GM06990 (cell line): ENCODE measurements at regions not wholly inside any gene's neighbourhood (a gene's known extent, or its start where the extent isn't known, plus 50 kb on each side); places are given as distances from the start of the nearest gene placed in this dataset.
A peak's percentile ranks its signal among the peaks of the same experiment; 100 is the strongest.
"Not testable (repeated sequence)": the region's sequence is repeated elsewhere in the genome, so short reads cannot be mapped to it uniquely, and the experiment has no call there.

Experiments
- DNase-seq: peaks from one replicate; pipeline ENCODE4 v3.0.0-alpha.2; 2011; ENCODE audit not compliant: insufficient read length; ENCODE audit errors: extremely low read depth
- H3K27me3 ChIP-seq: replicated peaks from 2 replicates; pipeline ENCODE4 v1.6.0; 2011; ENCODE audit warnings: low read length; ENCODE audit not compliant: control insufficient read depth, insufficient read depth
- H3K36me3 ChIP-seq: 2 replicates; pipeline ENCODE4 v1.5.1; 2011; ENCODE audit warnings: low read length; ENCODE audit not compliant: control insufficient read depth, insufficient read depth
- H3K4me3 ChIP-seq: replicated peaks from 2 replicates; pipeline ENCODE4 v1.5.1; 2011; ENCODE audit warnings: low read depth, mild to moderate bottlenecking, control low read depth, low read length
- TF ChIP-seq, protein P1 (sequence below): IDR thresholded peaks from 2 replicates; pipeline ENCODE4 v1.5.1; 2011; ENCODE audit warnings: low read length, control low read depth, mild to moderate bottlenecking, inconsistent platforms; ENCODE audit not compliant: insufficient read depth, poor library complexity, severe bottlenecking

DNA sequence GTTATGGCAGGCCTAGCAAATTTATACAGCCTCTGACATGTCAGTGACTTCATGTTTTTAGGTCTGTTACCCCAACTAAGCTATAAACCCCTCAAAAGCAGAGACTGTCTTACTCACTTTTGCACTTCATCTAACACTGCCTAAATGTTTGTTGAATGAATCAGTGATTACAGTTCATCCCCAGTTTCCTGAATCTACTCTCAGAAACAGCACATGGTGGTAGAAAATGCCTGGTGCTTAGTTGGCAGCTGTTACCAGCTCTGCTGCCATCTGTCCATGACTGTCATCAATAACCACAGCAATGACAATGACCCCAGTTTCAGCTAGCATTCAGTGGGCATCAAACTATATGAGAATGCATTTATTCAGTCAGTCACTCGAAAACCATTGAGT, 110.5 kb upstream of the SERBP1 start:
- TF ChIP-seq, protein P1, sequence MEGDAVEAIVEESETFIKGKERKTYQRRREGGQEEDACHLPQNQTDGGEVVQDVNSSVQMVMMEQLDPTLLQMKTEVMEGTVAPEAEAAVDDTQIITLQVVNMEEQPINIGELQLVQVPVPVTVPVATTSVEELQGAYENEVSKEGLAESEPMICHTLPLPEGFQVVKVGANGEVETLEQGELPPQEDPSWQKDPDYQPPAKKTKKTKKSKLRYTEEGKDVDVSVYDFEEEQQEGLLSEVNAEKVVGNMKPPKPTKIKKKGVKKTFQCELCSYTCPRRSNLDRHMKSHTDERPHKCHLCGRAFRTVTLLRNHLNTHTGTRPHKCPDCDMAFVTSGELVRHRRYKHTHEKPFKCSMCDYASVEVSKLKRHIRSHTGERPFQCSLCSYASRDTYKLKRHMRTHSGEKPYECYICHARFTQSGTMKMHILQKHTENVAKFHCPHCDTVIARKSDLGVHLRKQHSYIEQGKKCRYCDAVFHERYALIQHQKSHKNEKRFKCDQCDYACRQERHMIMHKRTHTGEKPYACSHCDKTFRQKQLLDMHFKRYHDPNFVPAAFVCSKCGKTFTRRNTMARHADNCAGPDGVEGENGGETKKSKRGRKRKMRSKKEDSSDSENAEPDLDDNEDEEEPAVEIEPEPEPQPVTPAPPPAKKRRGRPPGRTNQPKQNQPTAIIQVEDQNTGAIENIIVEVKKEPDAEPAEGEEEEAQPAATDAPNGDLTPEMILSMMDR: no peak
- Histone ChIP-seq H3K27me3 (no peaks in the 10 kb centered on the region; the same call in 1 of the 2 replicates), H3K36me3 (no peaks in the 10 kb centered on the region), H3K4me3 (no peak overlapping the region)
- no peak for DNase-seq

DNA sequence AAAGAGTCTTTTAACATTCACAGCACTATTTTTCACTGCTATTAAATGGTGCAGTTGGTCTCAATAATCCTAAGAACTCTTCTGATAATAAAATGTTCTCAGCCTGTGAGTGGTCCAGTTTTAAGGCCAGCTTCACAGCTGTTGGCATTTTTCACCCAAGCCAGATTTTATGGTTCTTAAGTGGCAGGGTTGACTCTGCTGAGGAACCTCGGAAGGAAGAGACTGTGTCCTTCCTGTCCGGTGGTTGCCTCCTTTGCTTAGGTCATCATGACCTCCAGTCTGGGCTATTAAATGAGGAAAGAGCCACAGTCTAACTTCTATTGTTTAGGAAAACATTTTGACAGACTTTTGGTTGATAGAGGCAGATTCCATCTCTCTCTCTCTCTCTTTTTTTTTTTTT, 112.5 kb upstream of the SERBP1 start:
- TF ChIP-seq, protein P1: no peak
- Histone ChIP-seq H3K4me3 (no peak overlapping the region), H3K36me3 (no peaks in the 10 kb centered on the region), H3K27me3 (no peaks in the 10 kb centered on the region)
- DNase-seq: no peak

DNA sequence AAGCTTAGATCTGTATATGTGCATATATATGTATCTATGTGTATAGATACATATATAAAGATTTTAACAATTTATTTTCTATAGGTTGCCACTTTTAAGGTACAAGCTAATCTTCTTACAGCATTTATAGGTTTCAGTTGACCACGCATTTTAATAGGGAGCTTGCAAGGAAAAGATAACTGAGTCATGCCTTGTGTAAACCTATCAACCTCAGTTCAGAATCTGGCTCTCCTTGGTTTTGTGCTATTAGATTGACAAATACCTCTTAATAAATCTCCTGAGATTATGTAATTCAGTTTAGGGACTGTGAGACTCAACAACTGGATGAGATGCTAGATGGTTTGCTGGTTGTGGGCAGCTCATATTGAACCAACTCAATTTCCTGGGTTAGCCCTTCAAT, 114.7 kb upstream of the SERBP1 start:
- no peaks in the 10 kb centered on the region for H3K27me3 ChIP-seq
- TF ChIP-seq, protein P1: no peak
- DNase-seq: no peak
- H3K36me3 ChIP-seq: no peaks in the 10 kb centered on the region
- H3K4me3 ChIP-seq: no peak overlapping the region

DNA sequence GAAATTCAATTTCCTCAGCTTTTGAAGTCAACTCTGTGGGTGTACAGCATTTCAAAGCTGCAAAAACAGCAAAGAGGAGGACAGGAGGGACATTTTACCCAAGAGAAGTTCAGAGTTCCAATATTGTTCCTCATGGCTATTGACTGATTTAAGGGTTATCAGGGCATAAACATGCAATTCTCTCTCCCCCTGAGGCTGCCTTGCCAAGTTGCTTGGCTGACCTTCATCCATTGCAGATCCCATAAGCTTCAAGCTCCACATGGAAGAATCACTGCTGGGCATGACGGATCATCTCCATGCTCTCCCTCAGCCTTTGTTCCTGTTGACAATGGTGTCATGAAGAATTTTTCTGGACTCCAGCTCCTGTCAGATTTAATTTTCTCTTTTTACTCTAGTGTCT, 115.2 kb upstream of the SERBP1 start:
- H3K4me3 ChIP-seq: no peak overlapping the region
- H3K27me3 ChIP-seq: no peaks in the 10 kb centered on the region
- TF ChIP-seq, protein P1: no peak
- DNase-seq: no peak
- no peaks in the 10 kb centered on the region for H3K36me3 ChIP-seq

DNA sequence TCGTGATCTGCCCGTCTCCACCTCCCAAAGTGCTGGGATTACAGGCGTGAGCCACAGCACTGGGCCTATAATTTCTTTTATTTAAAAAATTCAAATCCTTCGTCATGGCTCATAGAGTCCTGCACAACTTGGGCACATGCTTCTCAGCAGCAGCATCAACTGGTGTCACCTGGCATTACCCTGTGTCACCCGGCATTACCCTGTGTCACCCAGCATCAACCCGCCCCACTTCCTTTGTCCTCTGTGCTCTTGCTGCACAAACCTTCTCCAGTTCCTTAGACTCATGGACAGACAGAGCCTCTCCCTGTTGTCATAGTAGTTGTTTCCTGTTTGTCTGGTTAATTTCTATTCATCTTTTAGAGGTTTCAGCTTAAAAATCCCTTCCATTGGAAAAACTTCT, 121.2 kb upstream of the SERBP1 start:
- no peak for DNase-seq
- H3K4me3 ChIP-seq: no peak overlapping the region
- TF ChIP-seq, protein P1: no peak
- H3K36me3 ChIP-seq: no peaks in the 10 kb centered on the region
- H3K27me3 ChIP-seq: no peaks in the 10 kb centered on the region

DNA sequence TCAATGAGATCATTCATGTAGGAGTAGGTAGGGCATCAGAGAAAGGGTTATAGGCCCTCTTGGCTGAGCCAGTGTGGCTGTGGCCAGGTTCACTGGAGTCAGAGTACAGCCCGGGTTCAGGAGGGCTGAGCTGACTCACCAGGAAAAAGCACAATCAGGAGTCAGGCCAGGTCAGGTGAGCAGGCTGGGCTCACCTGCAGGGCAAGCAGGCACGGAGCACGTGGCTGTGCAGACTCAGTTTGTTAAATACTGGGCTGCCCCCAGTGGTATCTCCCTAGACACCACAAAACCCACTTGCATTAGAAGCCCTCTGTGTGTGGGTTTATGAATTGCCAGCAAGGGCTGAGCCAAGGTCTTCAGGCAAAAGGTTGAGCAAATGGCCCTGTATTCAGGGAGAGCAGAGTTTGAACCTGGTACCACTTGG, 122.1 kb upstream of the SERBP1 start:
- DNase-seq: no peak
- TF ChIP-seq, protein P1: peak; percentile 2

DNA sequence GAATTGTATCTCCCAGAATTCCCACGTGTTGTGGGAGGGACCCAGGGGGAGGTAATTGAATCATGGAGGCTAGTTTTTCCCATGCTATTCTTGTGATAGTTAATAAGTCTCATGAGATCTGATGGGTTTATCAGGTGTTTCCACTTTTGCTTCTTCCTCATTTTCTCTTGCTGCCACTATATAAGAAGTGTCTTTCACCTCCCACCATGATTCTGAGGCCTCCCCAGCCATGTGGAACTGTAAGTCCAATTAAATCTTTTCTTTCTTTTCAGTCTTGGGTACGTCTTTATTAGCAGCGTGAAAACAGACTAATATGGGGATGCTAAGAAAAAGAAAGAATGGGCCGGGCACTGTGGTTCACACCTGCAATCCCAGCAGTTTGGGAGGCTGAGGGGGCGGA, 124.0 kb upstream of the SERBP1 start:
- DNase-seq, H3K4me3 ChIP-seq, H3K36me3 ChIP-seq, H3K27me3 ChIP-seq: not testable (repeated sequence)

More for the DNA sequence above, 122.1 kb upstream of the SERBP1 start:
- Histone ChIP-seq H3K36me3 (no peaks in the 10 kb centered on the region), H3K4me3 (no peak overlapping the region), H3K27me3 (no peaks in the 10 kb centered on the region)
